ENCODE measurements at regions not wholly inside any gene's neighbourhood (a gene's known extent, or its start where the extent isn't known, plus 50 kb on each side); places are given as distances from the start of the nearest gene placed in this dataset.

DNA sequence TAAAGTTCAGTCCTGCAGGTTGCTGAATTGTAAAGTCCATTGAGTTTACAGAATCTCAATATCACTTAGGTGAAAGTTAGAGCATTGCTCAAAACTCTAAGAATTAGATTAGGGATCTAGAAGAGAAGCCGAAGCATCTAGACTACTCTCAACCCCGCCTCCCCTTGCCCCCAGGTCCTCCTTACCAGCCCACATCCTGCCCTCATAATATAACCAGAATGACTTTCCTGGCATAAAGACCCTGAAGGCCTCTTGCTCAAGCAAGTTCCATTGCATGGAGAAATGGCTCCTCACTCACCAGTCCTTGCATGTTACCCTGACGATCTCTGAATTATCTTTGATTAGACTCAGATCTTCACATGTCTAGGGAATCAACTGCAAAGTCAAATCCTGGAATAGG is 78.8 kb downstream of the SPATA31C2 start:
- TF ChIP-seq, protein P1, sequence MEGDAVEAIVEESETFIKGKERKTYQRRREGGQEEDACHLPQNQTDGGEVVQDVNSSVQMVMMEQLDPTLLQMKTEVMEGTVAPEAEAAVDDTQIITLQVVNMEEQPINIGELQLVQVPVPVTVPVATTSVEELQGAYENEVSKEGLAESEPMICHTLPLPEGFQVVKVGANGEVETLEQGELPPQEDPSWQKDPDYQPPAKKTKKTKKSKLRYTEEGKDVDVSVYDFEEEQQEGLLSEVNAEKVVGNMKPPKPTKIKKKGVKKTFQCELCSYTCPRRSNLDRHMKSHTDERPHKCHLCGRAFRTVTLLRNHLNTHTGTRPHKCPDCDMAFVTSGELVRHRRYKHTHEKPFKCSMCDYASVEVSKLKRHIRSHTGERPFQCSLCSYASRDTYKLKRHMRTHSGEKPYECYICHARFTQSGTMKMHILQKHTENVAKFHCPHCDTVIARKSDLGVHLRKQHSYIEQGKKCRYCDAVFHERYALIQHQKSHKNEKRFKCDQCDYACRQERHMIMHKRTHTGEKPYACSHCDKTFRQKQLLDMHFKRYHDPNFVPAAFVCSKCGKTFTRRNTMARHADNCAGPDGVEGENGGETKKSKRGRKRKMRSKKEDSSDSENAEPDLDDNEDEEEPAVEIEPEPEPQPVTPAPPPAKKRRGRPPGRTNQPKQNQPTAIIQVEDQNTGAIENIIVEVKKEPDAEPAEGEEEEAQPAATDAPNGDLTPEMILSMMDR (IDR thresholded peaks at IDR 0.05): no peak
- no peak for TF ChIP-seq ZFX (IDR thresholded peaks at IDR 0.05; ENCODE audit: borderline replicate concordance)

Data from 22Rv1 (cell line).